NCI-H345 (cell line): ENCODE measurements at regions not wholly inside any gene's neighbourhood (a gene's known extent, or its start where the extent isn't known, plus 50 kb on each side); places are given as distances from the start of the nearest gene placed in this dataset.

Source experiments
- DNase-seq: peaks from one replicate; lab custom pipeline; 2025; lab: John Stamatoyannopoulos, UW

DNA sequence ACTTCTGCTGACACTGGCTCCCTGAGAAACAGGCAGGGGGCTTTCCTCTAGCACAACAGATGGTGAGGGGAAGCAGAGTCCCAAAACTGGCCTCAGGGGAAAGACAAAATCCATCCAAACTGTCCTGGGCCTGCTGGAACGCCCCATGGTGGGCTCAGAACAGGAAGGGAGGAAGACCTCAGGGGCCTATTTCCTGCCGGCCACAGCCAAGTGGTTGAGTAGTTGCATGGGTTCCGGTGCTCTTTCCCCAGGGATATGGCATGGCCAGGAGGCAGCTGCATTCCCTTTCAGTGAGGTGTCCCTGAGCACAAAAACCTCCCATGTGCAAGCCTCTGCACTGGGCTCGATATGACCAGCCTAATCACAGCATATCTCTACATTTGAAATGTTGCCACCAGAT lies 303.0 kb upstream of the IRX5 start:
- DNase-seq = no peak

GRCh38 chr16:54623636-54624035 lies 307.0 kb upstream of the IRX5 start:
- no peak for DNase-seq

GRCh38 chr16:54620197-54620596 lies 310.5 kb upstream of the IRX5 start:
- no peak for DNase-seq

- DNase-seq = no peak
Observed at GRCh38 chr16:54616610-54617009, 314.1 kb upstream of the IRX5 start.

DNA sequence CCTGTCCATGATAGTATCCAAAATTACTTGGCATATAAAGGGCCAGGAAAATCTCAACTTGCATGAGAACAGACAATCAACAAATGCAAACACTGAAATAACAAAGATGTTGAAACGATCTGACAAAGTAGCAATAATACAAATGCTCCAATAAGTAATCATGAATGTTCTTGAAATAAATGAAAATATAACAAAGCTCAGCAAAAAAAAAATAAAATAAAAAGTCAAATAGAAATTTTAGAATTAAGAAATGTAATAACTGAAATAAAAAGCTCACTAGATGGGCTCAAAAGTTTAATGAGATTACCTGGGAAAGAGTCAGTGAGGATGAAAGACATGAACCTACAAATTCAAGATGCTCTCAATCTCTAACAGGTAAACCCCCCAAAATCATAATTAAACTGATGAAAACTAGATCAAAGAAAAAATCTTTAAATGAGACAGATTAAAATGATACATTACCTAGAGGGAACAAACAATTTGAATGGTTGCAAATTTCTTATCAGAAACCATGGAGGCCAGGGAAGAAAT lies 319.0 kb upstream of the IRX3 start:
- no peak for DNase-seq

DNA sequence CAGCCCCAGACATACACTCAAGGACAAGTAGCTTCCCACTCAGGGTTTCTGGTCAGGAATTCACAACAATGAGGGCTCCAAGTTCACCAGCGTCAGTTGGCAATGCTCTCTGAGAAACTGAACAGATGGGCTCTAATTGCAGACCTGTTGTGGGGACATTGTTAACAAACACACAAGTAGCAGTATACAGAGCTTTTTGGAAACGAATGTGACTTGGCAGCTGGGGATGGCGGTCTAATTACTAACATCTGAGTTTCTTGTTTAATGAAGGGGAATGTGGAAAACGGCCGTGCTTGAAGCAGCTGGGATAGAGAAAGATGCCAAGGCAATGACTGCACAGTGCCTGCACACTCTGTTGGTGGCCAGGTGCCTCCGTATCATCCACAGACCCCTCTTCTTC lies 316.1 kb upstream of the IRX3 start:
- DNase-seq = no peak

DNA sequence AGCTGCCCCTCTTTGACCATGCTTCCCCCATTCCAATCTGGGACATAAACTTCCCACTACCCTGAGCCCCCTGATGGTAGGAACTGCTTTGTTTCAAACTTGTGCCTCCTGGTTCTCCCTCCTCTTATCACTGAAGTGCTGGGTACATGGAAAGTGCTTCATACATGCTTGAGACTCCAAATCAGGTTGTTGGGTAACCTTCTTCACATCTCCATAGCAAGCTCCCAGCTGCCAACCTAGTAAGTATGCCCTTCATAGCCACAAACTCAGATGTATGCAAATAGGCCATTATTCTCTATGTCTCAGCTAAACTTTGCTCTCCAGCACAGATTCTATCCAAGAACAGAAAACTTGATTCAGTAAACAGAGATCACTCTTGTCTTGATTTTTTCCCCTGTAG lies 310.6 kb upstream of the IRX3 start:
- DNase-seq = no peak

GRCh38 chr16:54595621-54596020 lies 309.0 kb upstream of the IRX3 start:
- DNase-seq = no peak

GRCh38 chr16:54594601-54595391 lies 308.2 kb upstream of the IRX3 start:
- DNase-seq = no peak

GRCh38 chr16:54591816-54592246 lies 305.2 kb upstream of the IRX3 start:
- no peak for DNase-seq

- no peak for DNase-seq
Observed at GRCh38 chr16:54590836-54591235, 304.2 kb upstream of the IRX3 start.

DNA sequence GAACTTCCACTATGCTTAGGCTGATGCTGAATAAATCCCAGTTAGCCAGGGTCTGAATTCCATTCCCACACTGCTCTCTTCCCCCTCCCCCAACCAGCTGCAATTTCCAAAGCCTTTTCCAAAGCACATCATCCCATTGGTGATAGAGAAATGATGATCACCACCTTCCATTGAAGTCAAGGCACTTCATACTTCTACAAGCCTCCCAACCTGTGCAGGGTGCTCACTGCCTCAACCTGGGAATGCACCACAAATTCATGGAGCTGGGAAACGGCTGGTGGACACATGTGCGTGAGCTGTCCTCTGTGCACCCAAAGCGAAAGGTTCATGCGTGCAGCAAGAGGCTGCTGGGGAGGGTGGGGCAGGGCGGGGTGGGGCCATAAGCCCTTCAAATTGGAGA lies 302.7 kb upstream of the IRX3 start:
- DNase-seq = no peak

DNA sequence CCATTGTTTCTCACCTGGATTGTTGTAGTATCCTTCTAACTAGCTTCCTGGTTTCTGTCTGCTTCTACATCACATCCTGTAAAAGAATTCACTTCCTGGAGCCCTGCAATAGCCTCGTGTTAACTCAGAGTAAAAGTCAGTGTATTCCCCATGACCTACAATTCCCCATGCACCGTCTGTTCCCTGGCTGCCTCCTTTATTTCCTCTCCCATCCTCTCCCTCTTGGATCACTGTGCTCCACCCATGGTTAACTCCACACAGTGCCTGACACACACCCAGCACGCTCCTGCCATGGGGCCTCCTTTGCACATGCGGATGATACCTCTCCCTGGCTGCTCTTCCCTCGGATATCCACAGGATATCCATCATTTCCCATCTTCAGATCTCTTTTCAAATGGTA lies 301.4 kb upstream of the IRX3 start:
- no peak for DNase-seq

DNA sequence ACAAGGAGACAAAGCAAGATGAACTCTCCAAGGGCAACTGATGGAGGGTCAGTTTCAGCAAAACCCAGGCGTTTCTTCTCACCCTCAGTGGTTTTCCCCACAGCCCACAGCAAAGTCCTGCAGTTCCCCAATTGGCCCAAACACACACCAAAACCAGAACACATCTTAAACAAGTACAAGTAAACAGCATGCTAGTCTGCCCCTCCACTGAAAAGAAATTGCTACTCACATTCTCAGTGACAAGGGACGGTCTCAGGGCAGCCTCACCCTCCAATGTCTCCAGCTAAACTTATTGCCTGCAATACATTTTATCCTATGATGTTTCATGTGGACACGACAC lies 300.6 kb upstream of the IRX3 start:
- DNase-seq = no peak

- DNase-seq = no peak
Observed at GRCh38 chr16:54586474-54587175, 300.0 kb upstream of the IRX3 start.

- no peak for DNase-seq
Observed at GRCh38 chr16:54585998-54586340, 299.4 kb upstream of the IRX3 start.

DNA sequence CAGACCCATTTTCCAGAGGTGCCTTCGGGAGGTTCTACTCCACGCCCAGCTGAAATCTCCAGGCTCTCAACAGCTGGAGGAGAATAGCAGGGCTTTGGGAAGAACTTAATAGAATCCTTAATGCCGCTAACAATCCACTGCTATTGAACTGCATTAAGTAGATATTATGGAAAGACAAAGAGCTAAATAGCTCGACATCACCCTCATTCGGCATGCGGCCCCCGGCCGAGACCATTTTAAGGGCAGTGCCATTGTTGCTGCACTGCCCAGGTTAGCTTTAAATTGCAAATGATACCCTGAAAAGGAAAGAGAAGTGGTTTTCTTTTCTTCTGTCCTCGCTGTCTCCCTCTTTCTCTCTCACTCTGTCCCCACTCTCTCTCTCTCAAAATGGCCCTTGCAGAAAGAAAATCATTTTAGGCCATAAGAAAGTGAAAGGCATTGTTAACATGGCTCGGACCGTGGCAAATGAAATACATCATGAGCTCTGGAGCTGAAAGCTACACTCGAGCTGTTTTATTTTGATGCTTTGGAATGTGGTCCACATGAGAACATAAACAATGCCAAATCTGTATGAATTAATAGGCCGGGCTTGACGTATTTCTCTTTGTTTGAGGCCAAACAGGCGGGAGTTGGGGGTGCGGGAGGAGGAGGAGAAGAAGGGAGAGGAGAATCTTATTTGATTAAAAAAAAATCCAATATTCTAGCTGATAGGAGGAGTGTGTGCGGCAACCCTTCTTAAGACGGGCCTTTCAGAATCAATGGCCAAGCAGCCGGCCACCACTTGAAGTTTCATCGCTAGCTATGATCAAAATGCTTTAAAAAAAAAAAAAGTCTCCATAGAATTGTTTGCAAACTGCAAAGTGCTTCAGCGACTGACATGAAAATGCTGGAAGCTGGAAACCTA lies 298.8 kb upstream of the IRX3 start:
- no peak for DNase-seq

GRCh38 chr16:54584121-54584520 lies 297.5 kb upstream of the IRX3 start:
- DNase-seq = no peak

DNA sequence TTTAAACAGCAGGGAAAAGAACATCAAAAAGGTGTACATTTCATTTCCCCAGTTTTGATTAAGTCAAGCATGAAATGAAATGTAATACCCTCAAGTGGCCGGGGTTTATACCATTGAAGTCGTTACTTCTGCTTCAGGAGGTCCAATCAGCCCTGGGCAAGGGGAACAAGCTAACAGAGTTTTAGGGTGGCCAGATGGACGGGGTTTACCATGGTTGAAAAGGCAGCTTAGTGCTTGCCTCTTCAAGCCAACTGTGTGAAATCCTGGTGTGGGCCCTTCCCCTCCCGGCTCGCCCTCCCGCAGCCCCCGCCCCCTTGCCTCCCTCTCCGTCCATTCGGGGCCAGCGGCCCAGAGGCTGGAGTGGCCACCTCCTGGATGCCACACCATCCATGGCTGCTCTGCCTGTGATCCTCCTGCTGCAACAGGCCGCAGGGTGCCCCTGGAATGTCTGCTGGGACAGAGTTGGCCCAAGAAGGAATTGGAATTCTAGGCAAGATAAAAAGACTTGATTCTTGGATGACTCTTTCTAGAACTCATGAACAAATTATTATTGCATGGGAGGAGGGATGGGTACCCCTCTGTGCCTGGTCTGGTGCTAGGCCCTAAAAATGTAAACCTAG lies 296.2 kb upstream of the IRX3 start:
- DNase-seq = no peak

DNA sequence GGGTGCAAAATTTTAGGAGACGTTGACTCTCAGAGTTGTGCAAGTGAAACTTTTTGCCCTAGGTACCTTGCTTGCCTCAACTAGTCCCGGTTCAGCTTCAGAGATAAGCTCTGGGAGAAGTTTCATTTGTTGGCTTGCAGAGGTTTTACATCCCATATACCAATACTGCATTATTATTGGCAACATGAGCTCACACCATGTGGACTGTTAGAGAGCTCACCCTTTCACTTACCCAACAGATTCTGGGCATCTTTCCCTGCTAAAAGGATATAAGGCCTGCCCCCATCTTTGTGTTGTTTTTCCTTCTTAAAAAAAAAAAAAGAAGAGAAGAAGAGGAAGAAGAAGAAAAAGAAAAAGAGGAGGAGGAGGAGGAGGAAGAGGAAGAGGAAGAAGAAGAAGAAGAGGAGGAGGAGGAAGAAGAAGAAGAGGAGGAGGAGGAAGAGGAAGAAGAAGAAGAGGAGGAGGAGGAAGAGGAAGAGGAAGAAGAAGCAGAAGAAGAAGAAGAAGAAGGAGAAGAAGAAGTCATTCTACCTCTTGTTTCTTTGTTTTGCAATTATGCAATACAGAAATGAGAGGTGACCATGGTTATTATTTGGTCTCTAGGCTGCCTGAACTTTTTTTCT lies 292.6 kb upstream of the IRX3 start:
- no peak for DNase-seq

DNA sequence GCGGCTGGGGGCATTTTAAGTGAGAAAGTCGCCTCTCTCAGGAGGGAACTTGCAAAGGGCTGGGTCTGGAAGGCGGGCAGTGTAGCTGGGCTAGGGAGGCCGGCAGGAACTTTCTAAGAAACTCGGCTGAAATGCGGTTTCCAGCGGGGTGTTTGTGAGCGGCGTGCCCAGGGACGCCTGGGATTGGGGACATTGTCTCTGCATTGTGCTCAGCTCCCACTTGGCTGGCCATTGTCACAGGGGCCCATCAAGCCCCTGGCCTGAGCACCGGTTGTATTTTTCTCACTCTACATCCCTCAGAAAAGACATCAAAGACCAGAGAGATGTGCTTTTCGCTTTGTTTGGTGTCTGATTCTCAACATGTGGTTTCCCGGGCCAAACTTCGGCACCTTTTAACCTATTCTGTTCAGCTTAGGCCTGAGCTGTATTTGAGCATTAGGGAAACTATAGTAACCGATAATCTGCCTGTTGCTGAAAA lies 291.1 kb upstream of the IRX3 start:
- no peak for DNase-seq

DNA sequence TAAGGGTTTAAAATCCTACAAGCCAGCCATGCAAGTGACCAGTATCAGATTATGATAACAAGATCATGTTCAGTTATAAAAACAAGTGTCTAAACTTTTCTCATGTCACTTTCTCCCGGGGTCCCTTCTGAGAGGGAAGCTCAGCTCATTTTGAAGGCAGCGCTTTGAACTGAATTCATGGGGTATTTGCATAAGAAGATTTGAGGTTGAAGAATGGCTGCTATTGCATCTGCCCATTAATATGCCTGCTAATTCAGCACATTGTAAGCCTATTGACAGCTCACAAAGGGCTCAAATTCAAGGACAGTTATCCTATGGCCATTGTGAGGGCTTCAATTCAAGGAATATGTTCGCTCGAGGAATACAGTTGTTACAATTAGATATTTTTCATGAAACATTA lies 290.2 kb upstream of the IRX3 start:
- DNase-seq = no peak
